22Rv1 (cell line): ENCODE measurements at regions not wholly inside any gene's neighbourhood (a gene's known extent, or its start where the extent isn't known, plus 50 kb on each side); places are given as distances from the start of the nearest gene placed in this dataset.

ENCODE experiments used
- ZFX ChIP-seq: fragments of 450-650 bp; IDR thresholded peaks from 2 replicates; pipeline ENCODE4 v1.6.1; 2017; ENCODE audit warnings: antibody characterized with exemption, borderline replicate concordance
- TF ChIP-seq, protein P1 (sequence below): fragments of 450-650 bp; IDR thresholded peaks from 2 replicates; pipeline ENCODE4 v1.5.1; 2017; ENCODE audit warnings: mild to moderate bottlenecking

DNA sequence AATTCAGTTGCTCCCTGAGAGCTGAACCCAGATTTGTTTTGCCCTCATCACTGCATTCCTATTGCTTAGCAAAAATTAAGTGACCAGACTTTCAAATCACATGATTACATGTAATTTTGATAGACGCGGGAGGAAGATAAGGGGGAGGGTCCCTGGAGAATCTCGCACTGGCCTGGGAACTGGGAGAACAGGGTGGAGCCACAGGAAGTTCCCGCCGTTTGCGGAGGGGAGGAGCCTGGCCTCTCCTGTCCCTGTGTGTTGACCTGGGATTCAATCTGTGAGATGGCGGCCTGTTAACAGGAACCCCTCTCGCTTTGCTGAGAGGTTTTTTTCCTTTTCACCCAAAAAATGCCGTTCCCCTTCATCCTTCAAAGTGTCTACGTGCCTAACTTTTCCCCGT is 142.9 kb upstream of the OR13F1 start:
- TF ChIP-seq, protein P1, sequence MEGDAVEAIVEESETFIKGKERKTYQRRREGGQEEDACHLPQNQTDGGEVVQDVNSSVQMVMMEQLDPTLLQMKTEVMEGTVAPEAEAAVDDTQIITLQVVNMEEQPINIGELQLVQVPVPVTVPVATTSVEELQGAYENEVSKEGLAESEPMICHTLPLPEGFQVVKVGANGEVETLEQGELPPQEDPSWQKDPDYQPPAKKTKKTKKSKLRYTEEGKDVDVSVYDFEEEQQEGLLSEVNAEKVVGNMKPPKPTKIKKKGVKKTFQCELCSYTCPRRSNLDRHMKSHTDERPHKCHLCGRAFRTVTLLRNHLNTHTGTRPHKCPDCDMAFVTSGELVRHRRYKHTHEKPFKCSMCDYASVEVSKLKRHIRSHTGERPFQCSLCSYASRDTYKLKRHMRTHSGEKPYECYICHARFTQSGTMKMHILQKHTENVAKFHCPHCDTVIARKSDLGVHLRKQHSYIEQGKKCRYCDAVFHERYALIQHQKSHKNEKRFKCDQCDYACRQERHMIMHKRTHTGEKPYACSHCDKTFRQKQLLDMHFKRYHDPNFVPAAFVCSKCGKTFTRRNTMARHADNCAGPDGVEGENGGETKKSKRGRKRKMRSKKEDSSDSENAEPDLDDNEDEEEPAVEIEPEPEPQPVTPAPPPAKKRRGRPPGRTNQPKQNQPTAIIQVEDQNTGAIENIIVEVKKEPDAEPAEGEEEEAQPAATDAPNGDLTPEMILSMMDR = no peak
- no peak for TF ChIP-seq ZFX
